ENCODE measurements at regions not wholly inside any gene's neighbourhood (a gene's known extent, or its start where the extent isn't known, plus 50 kb on each side); places are given as distances from the start of the nearest gene placed in this dataset.

DNA sequence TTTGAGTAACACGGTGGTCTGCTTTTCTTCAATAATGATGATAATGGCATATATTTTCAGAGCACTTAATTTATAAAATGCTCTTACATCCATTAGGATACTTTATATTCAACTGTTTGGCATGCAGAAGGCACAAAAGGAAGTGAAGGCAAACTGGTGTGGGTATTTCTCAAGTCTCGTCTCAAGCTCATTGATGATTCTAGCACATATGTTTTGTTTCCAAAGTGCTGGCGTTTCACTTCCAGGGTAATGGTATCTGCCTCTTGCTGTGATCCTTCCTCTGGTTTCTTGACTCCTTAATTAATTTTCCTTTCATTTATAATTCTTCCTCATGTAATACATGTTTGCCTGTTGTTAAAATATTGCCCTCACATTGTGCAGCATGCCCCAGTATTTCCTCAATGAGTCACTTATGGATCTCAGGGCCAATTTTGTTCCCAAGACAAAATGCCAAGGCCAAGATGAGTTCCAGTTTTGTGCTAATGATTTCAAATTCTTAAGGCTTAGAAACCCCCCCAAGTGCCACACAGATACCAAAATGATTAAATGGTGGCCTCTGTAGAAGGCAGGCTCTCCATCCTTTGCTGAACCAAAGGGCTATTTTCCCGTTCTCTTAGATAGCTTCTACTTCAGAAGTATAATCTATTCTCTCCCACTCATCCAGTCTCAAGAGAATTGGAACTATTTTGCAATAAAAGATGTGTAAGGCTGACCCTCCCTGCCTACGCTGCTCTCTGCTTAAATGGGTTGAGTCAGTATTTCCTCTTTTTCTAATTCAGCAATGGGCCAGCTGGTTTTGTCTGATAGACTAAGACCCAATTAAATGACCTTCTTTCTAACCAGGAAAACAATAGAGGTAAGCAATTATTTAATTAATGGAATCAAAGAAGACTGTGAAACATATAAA is 171.2 kb downstream of the ZNF365 start:
- H3K9me3 Mint-ChIP-seq: no peaks in the 10 kb centered on the region
- H3K4me1 Mint-ChIP-seq (ENCODE audit: low read depth): no peaks in the 10 kb centered on the region
- no peak overlapping the region for H3K4me3 Mint-ChIP-seq
- H3K36me3 Mint-ChIP-seq (ENCODE audit: low read depth): no peaks in the 10 kb centered on the region
- H3K27me3 Mint-ChIP-seq (ENCODE audit: low read depth): peaks cover 32% of the 10 kb centered on the region
- no peak for DNase-seq (ENCODE audit: low spot score)
- no peak overlapping the region for H3K27ac Mint-ChIP-seq

DNA sequence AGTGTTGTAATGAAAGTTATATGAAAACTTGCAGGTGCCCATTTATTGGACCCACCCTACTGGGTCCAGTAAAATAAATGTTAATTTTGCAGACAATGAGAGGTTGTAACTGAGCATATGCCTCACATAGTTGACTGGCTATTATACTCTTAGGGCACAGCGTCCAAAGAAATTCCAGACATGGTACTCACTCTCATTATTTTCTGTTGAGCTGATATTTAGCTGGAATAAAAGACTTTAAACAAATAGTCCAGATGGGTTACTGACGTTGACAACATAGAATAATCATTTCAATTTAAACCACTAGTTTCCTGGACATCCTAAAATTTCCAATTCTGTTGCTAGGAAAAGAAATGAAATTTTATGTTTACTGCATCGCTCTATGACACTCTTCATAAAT is 174.5 kb downstream of the ZNF365 start:
- H3K4me3 Mint-ChIP-seq: no peak overlapping the region
- peaks cover 37% of the 10 kb centered on the region for H3K27me3 Mint-ChIP-seq (ENCODE audit: low read depth)
- no peaks in the 10 kb centered on the region for H3K36me3 Mint-ChIP-seq (ENCODE audit: low read depth)
- DNase-seq (ENCODE audit: low spot score): no peak
- H3K27ac Mint-ChIP-seq: no peak overlapping the region
- no peaks in the 10 kb centered on the region for H3K9me3 Mint-ChIP-seq
- H3K4me1 Mint-ChIP-seq (ENCODE audit: low read depth): no peaks in the 10 kb centered on the region

- Mint-ChIP-seq H3K9me3 (no peaks in the 10 kb centered on the region), H3K36me3 (ENCODE audit: low read depth) (no peaks in the 10 kb centered on the region), H3K4me3 (no peak overlapping the region), H3K27me3 (ENCODE audit: low read depth) (peaks cover 40% of the 10 kb centered on the region), H3K4me1 (ENCODE audit: low read depth) (no peaks in the 10 kb centered on the region), H3K27ac (no peak overlapping the region)
- no peak for DNase-seq (ENCODE audit: low spot score)
Observed at GRCh38 chr10:62550173-62550572, 176.0 kb downstream of the ZNF365 start.

DNA sequence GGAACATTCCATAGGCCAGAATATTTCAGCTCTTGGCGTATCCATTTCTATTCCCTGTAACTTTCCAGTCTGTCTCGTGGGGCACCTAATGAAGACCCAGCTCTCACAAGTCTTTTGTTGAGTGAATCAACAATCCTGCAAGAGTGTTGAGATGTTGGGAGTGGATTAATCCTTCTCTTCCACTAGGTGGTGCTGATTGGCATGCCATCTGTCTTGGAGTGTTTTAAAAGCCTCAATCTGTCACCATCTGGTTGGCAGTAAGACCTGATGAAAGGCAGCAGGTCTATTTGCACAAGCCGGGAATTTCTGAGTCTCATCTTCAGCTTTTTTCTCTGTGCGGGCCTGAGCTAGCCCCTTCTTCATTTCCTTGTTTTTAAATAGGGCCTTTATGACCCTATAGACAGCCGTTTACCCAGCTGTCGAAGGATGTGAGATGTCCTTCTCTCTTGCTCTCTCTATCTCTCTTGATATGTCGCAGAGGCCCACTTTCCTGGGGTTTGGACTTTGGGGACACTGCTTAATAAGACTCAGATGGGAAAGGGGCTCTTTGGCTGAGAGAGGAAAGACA is 180.5 kb downstream of the ZNF365 start:
- DNase-seq (ENCODE audit: low spot score): peak; percentile 7

GRCh38 chr10:62559481-62560200 is 185.5 kb downstream of the ZNF365 start:
- H3K36me3 Mint-ChIP-seq (ENCODE audit: low read depth): no peaks in the 10 kb centered on the region
- peaks cover 27% of the 10 kb centered on the region for H3K27me3 Mint-ChIP-seq (ENCODE audit: low read depth)
- peaks cover 2% of the 10 kb centered on the region for H3K4me1 Mint-ChIP-seq (ENCODE audit: low read depth)
- no peak overlapping the region for H3K4me3 Mint-ChIP-seq
- H3K9me3 Mint-ChIP-seq: no peaks in the 10 kb centered on the region
- DNase-seq (ENCODE audit: low spot score): no peak
- no peak overlapping the region for H3K27ac Mint-ChIP-seq

More for the DNA sequence above, 180.5 kb downstream of the ZNF365 start:
- Mint-ChIP-seq H3K9me3 (no peaks in the 10 kb centered on the region), H3K27me3 (ENCODE audit: low read depth) (peaks cover 34% of the 10 kb centered on the region), H3K36me3 (ENCODE audit: low read depth) (no peaks in the 10 kb centered on the region), H3K4me3 (no peak overlapping the region), H3K27ac (no peak overlapping the region), H3K4me1 (ENCODE audit: low read depth) (no peaks in the 10 kb centered on the region)

DNA sequence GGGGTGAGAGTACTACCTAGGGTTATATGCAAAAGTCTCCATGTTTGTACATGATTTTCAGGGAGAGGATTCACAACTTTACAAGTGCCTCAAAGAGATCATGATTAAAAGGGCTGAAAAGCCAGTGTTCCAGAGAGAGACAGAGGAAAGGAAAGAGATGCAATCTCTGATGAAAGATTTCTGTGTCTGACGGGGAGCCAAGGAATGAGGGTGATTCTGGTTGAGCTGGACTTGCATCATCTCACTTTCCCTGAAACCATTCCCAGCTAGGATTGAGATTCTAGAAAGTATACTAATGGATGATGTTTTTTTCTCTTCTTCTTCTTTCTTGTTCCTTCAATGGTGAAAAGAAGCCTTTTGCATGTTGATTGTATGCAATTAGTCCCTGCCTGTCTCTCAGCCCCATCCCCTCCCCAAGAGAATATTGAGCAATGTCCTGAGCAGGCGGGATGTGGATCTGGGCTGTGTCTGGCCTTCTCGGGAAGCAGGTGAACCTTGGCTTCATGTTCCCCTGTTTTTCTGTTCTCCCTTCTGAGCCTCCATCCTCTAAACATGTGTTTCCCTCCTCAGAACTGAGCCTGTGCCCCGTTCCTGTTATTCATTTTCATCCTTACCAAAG is 186.1 kb downstream of the ZNF365 start:
- Mint-ChIP-seq H3K27me3 (ENCODE audit: low read depth) (peaks cover 24% of the 10 kb centered on the region), H3K36me3 (ENCODE audit: low read depth) (no peaks in the 10 kb centered on the region), H3K4me3 (no peak overlapping the region), H3K9me3 (no peaks in the 10 kb centered on the region), H3K27ac (no peak overlapping the region), H3K4me1 (ENCODE audit: low read depth) (peaks cover 2% of the 10 kb centered on the region)
- DNase-seq (ENCODE audit: low spot score): no peak

GRCh38 chr10:62561151-62561550 is 187.0 kb downstream of the ZNF365 start:
- Mint-ChIP-seq H3K27me3 (ENCODE audit: low read depth) (peaks cover 24% of the 10 kb centered on the region), H3K4me3 (no peak overlapping the region), H3K4me1 (ENCODE audit: low read depth) (peaks cover 2% of the 10 kb centered on the region), H3K27ac (no peak overlapping the region), H3K36me3 (ENCODE audit: low read depth) (no peaks in the 10 kb centered on the region), H3K9me3 (no peaks in the 10 kb centered on the region)
- no peak for DNase-seq (ENCODE audit: low spot score)

DNA sequence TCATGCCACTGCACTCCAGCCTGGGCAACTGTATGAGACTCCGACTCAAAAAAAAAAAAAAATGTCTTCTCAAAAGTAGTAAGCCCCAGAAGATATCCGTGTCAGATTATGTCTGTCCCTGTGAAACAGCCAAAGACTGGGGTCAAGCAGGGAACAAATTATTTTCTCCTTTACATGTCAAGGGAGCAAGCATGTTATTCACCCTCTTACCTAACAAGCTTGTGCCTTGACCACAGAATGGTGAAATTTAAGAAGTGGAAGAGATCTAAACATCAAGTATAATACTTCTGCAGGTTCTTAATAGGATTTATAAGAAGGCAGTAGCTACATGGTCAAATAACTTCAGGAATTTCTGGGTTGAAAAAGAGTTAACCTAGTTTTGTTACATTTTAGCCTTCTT is 187.9 kb downstream of the ZNF365 start:
- Mint-ChIP-seq H3K36me3 (ENCODE audit: low read depth) (no peaks in the 10 kb centered on the region), H3K27ac (no peak overlapping the region), H3K4me1 (ENCODE audit: low read depth) (peaks cover 2% of the 10 kb centered on the region), H3K4me3 (no peak overlapping the region), H3K27me3 (ENCODE audit: low read depth) (peaks cover 27% of the 10 kb centered on the region), H3K9me3 (no peaks in the 10 kb centered on the region)
- no peak for DNase-seq (ENCODE audit: low spot score)

DNA sequence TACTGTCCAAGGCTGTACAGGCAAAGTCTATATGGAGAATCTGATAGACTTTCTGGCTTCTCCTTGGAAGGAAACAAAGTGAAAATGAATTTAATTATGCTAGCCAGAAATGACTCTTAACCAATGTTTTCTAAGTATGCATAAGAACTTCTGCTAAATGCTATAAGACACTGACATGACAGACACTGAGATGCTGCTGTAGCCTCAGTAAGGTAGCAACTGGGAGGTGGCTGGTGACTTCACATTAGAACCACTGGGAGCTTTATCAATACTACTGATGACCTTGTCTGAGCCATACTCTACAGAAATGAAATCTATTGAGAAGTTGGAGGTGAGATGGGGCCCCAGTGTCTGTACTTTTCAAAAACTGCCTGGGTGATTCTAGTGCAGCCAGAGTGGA is 188.6 kb downstream of the ZNF365 start:
- no peaks in the 10 kb centered on the region for H3K36me3 Mint-ChIP-seq (ENCODE audit: low read depth)
- no peak overlapping the region for H3K4me3 Mint-ChIP-seq

DNA sequence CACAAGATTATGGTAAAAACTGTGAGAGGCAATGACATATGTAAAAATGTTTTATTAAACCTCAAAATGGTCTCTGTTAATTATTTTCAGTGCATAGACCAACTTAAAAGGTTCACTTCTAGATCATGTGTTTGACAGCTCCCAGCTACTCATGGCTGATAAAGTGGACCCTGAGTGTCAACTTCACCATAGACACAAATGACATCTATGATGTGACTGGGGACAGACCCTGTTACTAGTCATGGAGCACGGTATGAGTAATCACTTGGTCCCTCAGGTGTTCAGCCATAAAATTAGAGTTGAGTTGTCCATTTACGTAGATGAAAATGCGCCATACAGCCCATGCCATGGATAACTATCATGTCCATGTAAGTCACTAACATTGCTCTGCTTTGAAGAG is 199.8 kb downstream of the ZNF365 start:
- Mint-ChIP-seq H3K36me3 (ENCODE audit: low read depth) (no peaks in the 10 kb centered on the region), H3K27ac (no peak overlapping the region), H3K4me3 (no peak overlapping the region), H3K27me3 (ENCODE audit: low read depth) (peaks cover 25% of the 10 kb centered on the region), H3K4me1 (ENCODE audit: low read depth) (no peaks in the 10 kb centered on the region), H3K9me3 (no peaks in the 10 kb centered on the region)
- no peak for DNase-seq (ENCODE audit: low spot score)

More for the DNA sequence above, 188.6 kb downstream of the ZNF365 start:
- no peak for DNase-seq (ENCODE audit: low spot score)
- H3K4me1 Mint-ChIP-seq (ENCODE audit: low read depth): peaks cover 2% of the 10 kb centered on the region
- no peak overlapping the region for H3K27ac Mint-ChIP-seq
- H3K27me3 Mint-ChIP-seq (ENCODE audit: low read depth): peaks cover 27% of the 10 kb centered on the region
- H3K9me3 Mint-ChIP-seq: no peaks in the 10 kb centered on the region

- H3K27ac Mint-ChIP-seq: no peak overlapping the region
- no peak overlapping the region for H3K4me3 Mint-ChIP-seq
- no peak for DNase-seq (ENCODE audit: low spot score)
- no peaks in the 10 kb centered on the region for H3K4me1 Mint-ChIP-seq (ENCODE audit: low read depth)
- no peaks in the 10 kb centered on the region for H3K9me3 Mint-ChIP-seq
- peaks cover 20% of the 10 kb centered on the region for H3K27me3 Mint-ChIP-seq (ENCODE audit: low read depth)
- H3K36me3 Mint-ChIP-seq (ENCODE audit: low read depth): no peaks in the 10 kb centered on the region
Observed at GRCh38 chr10:62577076-62577475, 202.9 kb downstream of the ZNF365 start.

DNA sequence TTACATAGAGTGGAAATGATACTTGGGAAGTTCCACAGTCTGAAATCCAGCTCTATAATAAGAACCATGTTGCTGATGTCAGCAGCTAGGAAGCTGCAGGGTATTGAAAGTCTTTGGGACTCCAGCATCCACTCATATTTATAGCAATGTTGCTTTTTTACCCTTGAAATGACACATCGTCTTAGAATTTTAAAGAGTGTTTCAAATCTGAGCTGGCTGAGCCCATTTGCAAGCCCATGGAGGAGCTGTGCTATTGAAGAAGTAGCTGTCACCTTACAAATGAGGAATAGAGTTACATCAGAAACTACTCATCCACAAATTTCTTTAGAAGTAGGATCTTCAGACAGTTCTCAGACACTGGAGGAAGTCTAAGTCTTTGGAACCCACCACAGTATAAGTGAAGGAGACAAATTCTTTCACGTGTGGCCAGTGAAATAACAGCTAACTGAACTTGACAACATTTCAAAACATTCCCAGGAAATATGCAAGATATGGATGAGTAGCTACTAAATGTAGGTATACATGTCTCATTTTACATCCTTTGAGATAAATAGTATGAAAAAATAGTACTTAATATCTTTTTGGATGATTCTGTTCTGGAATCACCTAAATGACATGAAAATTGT is 203.6 kb downstream of the ZNF365 start:
- H3K4me3 Mint-ChIP-seq: no peak overlapping the region
- no peak overlapping the region for H3K27ac Mint-ChIP-seq
- H3K27me3 Mint-ChIP-seq (ENCODE audit: low read depth): peaks cover 15% of the 10 kb centered on the region
- no peaks in the 10 kb centered on the region for H3K9me3 Mint-ChIP-seq
- DNase-seq (ENCODE audit: low spot score): no peak
- H3K4me1 Mint-ChIP-seq (ENCODE audit: low read depth): no peaks in the 10 kb centered on the region
- no peaks in the 10 kb centered on the region for H3K36me3 Mint-ChIP-seq (ENCODE audit: low read depth)

- Mint-ChIP-seq H3K36me3 (ENCODE audit: low read depth) (no peaks in the 10 kb centered on the region), H3K27ac (no peak overlapping the region), H3K4me3 (no peak overlapping the region)
Observed at GRCh38 chr10:62578301-62578700, 204.1 kb downstream of the ZNF365 start.

More at GRCh38 chr10:62578301-62578700, 204.1 kb downstream of the ZNF365 start:
- DNase-seq (ENCODE audit: low spot score): no peak
- no peaks in the 10 kb centered on the region for H3K9me3 Mint-ChIP-seq
- H3K27me3 Mint-ChIP-seq (ENCODE audit: low read depth): peaks cover 15% of the 10 kb centered on the region
- H3K4me1 Mint-ChIP-seq (ENCODE audit: low read depth): no peaks in the 10 kb centered on the region

Measured in T-helper 2 cell treated with Interferon-gamma antibody and Interleukin-4, amounts not matched to agents 5 μg/mL and 100 μg/mL, for 36 hours (primary cell).